ENCODE measurements at regions not wholly inside any gene's neighbourhood (a gene's known extent, or its start where the extent isn't known, plus 50 kb on each side); places are given as distances from the start of the nearest gene placed in this dataset.

DNA sequence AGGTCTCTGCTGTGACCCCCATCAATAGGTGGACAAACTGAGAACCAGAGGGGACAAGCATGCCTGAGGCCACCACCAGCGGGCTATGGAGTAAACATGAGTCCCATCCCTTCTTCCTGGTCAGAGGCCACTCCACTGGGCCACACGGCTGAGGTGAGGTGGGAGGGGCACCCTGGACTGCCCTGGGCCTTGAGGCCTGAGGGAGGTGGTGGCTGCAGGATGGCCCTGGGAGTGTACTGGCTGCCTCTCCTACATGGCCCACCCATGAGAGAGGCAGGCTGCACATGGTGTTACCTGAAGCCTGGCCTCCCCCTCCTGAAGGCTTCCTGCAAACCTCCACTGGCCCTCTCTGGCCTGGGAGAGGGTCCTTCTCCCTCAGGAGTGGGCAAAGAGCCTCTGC is 222.4 kb downstream of the TUBA3C start:
- H3K4me3 Mint-ChIP-seq = no peak overlapping the region
- no peak for DNase-seq
- H3K9me3 ChIP-seq (ENCODE audit: control insufficient read depth, low read length) = peaks cover 50% of the 10 kb centered on the region
- H3K4me1 ChIP-seq (ENCODE audit: control insufficient read depth, insufficient read depth, low read length) = no peaks in the 10 kb centered on the region
- TF ChIP-seq, protein P1, sequence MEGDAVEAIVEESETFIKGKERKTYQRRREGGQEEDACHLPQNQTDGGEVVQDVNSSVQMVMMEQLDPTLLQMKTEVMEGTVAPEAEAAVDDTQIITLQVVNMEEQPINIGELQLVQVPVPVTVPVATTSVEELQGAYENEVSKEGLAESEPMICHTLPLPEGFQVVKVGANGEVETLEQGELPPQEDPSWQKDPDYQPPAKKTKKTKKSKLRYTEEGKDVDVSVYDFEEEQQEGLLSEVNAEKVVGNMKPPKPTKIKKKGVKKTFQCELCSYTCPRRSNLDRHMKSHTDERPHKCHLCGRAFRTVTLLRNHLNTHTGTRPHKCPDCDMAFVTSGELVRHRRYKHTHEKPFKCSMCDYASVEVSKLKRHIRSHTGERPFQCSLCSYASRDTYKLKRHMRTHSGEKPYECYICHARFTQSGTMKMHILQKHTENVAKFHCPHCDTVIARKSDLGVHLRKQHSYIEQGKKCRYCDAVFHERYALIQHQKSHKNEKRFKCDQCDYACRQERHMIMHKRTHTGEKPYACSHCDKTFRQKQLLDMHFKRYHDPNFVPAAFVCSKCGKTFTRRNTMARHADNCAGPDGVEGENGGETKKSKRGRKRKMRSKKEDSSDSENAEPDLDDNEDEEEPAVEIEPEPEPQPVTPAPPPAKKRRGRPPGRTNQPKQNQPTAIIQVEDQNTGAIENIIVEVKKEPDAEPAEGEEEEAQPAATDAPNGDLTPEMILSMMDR (conservative IDR thresholded peaks at IDR 0.05) = no peak
- no peak overlapping the region for H3K4me3 ChIP-seq (ENCODE audit: low read length)
- H3K27ac Mint-ChIP-seq = no peak overlapping the region
- no peak overlapping the region for H3K9ac ChIP-seq (ENCODE audit: extremely low read depth, low read length, poor library complexity, severe bottlenecking)
- H3K4me1 Mint-ChIP-seq = no peaks in the 10 kb centered on the region
- no peaks in the 10 kb centered on the region for H3K36me3 ChIP-seq (ENCODE audit: control insufficient read depth, insufficient read depth, low read length)
- no peak overlapping the region for H3K27ac ChIP-seq (ENCODE audit: low read depth, low read length)
- H3K36me3 Mint-ChIP-seq (ENCODE audit: low read depth) = peaks cover 10% of the 10 kb centered on the region
- no peaks in the 10 kb centered on the region for H3K27me3 ChIP-seq (ENCODE audit: control insufficient read depth, insufficient read depth, low read length, poor library complexity, severe bottlenecking)
- WGBS, 2 experiments (ENCODE audit: insufficient coverage in 1 of 2, insufficient read length in 1 of 2) = 59% methylated on average over 2 of the region's 2 CpGs; no CpG with 5 or more reads in 1 of the 2 experiments
- no peaks in the 10 kb centered on the region for H3K27me3 Mint-ChIP-seq (ENCODE audit: insufficient read depth)
- H3K9me3 Mint-ChIP-seq = peaks cover 99% of the 10 kb centered on the region

DNA sequence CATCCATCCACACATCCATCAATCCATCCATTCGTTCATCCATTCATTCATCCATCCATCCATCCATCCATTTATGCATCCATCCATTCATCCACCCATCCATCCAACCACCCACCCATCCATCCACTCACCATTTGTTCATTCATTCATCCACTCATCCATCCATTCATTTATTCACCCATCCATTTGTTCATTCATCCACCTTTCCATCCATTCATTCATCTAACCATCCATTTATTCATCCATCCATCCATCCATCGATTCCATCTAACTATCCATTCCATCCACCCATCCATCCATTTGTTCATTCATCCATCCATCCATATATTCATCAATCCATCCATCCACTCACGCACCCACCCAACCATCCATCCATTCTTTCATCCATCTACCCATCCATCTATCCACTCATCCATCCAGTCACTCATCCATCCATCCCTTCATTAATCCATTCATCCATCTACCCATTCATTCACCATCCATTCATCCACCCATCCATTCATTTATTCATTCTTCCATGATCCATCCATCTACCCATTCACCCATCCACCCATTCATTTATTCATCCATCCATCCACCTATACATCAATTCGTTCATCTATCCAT is 225.0 kb downstream of the TUBA3C start:
- Histone ChIP-seq H3K36me3 (ENCODE audit: control insufficient read depth, insufficient read depth, low read length) (no peaks in the 10 kb centered on the region), H3K9me3 (ENCODE audit: control insufficient read depth, low read length) (peaks cover 51% of the 10 kb centered on the region)

DNA sequence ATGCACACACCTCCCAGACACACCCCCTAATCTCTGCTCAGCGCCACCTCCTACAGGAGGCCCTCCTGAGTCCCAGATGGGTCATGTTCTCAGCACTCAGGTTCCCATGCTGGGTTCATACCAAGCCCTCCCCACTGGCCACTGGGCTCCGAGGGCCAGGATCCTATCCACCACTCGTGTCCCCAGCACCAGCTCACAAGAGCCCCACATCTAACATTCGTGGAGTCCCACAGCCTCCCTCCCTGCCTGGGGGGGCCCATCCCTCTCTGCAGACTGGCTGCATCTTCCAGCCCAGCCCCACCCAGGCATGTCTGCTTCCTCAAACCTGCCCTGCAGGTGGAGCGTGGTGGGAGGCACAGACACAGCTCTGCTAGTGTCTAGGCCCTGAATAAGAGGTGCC is 227.4 kb downstream of the TUBA3C start:
- H3K9me3 Mint-ChIP-seq = peaks cover 100% of the 10 kb centered on the region
- H3K27me3 Mint-ChIP-seq (ENCODE audit: insufficient read depth) = no peaks in the 10 kb centered on the region
- Histone ChIP-seq H3K27ac (ENCODE audit: low read depth, low read length) (no peak overlapping the region), H3K9me3 (ENCODE audit: control insufficient read depth, low read length) (peaks cover 59% of the 10 kb centered on the region), H3K4me1 (ENCODE audit: control insufficient read depth, insufficient read depth, low read length) (no peaks in the 10 kb centered on the region), H3K36me3 (ENCODE audit: control insufficient read depth, insufficient read depth, low read length) (no peaks in the 10 kb centered on the region), H3K9ac (ENCODE audit: extremely low read depth, low read length, poor library complexity, severe bottlenecking) (no peak overlapping the region), H3K27me3 (ENCODE audit: control insufficient read depth, insufficient read depth, low read length, poor library complexity, severe bottlenecking) (no peaks in the 10 kb centered on the region), H3K4me3 (ENCODE audit: low read length) (no peak overlapping the region)
- no peaks in the 10 kb centered on the region for H3K4me1 Mint-ChIP-seq
- TF ChIP-seq, protein P1 (conservative IDR thresholded peaks at IDR 0.05) = no peak
- no peak for DNase-seq
- no peak overlapping the region for H3K4me3 Mint-ChIP-seq
- H3K27ac Mint-ChIP-seq = no peak overlapping the region
- WGBS, 2 experiments (ENCODE audit: insufficient coverage in 1 of 2, insufficient read length in 1 of 2) = 48 to 60% methylated on average over 1 to 5 of the region's 5 CpGs
- H3K36me3 Mint-ChIP-seq (ENCODE audit: low read depth) = peaks cover 15% of the 10 kb centered on the region

More for the DNA sequence above, 225.0 kb downstream of the TUBA3C start:
- Mint-ChIP-seq H3K36me3 (ENCODE audit: low read depth) (peaks cover 13% of the 10 kb centered on the region), H3K4me1 (no peaks in the 10 kb centered on the region), H3K9me3 (peaks cover 100% of the 10 kb centered on the region), H3K4me3 (no peak overlapping the region), H3K27me3 (ENCODE audit: insufficient read depth) (no peaks in the 10 kb centered on the region), H3K27ac (no peak overlapping the region)
- no peak overlapping the region for H3K4me3 ChIP-seq (ENCODE audit: low read length)
- H3K27ac ChIP-seq (ENCODE audit: low read depth, low read length) = no peak overlapping the region
- no peak for DNase-seq
- 46 to 62% methylated on average over 2 to 4 of the region's 4 CpGs for WGBS, 2 experiments (ENCODE audit: insufficient coverage in 1 of 2, insufficient read length in 1 of 2)
- TF ChIP-seq, protein P1 (conservative IDR thresholded peaks at IDR 0.05) = no peak
- no peaks in the 10 kb centered on the region for H3K4me1 ChIP-seq (ENCODE audit: control insufficient read depth, insufficient read depth, low read length)
- no peak overlapping the region for H3K9ac ChIP-seq (ENCODE audit: extremely low read depth, low read length, poor library complexity, severe bottlenecking)
- no peaks in the 10 kb centered on the region for H3K27me3 ChIP-seq (ENCODE audit: control insufficient read depth, insufficient read depth, low read length, poor library complexity, severe bottlenecking)
